ENCODE measurements at regions not wholly inside any gene's neighbourhood (a gene's known extent, or its start where the extent isn't known, plus 50 kb on each side); places are given as distances from the start of the nearest gene placed in this dataset.

DNA sequence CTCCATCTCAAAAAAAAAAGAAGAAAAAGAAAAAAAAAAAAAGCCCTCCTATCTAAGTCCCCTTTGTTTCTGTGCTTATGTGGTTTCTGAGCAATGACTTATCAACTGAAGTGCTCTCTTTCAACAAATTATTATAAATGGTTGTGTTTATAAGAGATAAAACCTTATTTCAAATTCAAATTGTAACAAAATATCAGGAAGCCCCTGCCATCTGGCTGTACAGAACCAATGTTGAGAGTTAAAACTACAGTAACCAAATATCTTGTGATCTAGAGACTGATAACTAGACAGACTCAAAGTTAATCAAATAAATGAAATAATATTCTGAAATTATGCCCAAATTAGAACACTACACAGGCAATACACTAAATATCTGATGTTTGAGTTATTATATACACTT is 143.0 kb upstream of the CPNE8 start:
- H3K4me1 Mint-ChIP-seq, result no peaks in the 10 kb centered on the region
- no peak for ATAC-seq (ENCODE audit: low read depth)
- no peaks in the 10 kb centered on the region for H3K9me3 Mint-ChIP-seq

DNA sequence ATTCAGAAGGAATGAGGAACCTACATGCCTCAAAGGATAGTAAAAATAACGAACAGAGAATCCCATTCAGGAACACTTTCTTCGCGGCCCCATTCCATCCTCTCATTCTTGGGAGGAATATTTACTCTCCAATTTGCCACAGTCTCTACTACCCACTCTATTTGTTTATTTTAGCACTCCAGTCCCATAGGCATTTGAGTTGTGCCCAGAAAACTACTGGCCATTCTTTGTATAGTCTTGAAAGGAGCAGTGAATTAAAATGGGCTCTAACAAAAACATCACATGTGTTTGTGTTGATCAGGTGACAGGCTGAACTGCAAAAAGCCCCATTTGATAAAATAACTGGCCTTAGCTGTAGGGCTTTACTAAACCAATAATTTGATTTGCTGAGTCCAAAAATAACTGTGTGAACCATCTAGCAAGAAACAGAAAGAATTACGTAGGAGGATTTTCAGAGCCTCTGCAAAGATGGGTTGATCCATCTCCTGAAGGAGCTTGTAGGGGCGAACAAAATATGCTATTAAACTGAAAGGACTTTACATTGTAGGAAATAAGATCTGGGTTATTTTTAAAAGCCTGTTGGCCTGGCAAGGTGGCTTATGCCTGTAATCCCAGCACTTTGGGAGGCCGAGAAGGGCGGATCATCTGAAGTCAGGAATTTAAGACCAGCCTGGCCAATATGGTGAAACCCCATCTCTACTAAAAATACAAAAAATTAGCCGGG is 142.3 kb upstream of the CPNE8 start:
- no peak for DNase-seq
- ATAC-seq (ENCODE audit: low read depth), result no peak
- no peak overlapping the region for H3K4me3 Mint-ChIP-seq

More for the DNA sequence above, 143.0 kb upstream of the CPNE8 start:
- POLR2A ChIA-PET, result no interaction called here
- DNase-seq, result no peak
- H3K4me3 Mint-ChIP-seq, result no peak overlapping the region
- H3K27ac Mint-ChIP-seq, result no peak overlapping the region
- no peaks in the 10 kb centered on the region for H3K27me3 Mint-ChIP-seq
- H3K36me3 Mint-ChIP-seq, result no peaks in the 10 kb centered on the region

GRCh38 chr12:39044754-39045153 is 139.4 kb upstream of the CPNE8 start:
- POLR2A ChIA-PET, result no interaction called here
- H3K4me1 Mint-ChIP-seq, result no peaks in the 10 kb centered on the region
- H3K9me3 Mint-ChIP-seq, result no peaks in the 10 kb centered on the region
- no peak overlapping the region for H3K27ac Mint-ChIP-seq
- ATAC-seq (ENCODE audit: low read depth), result no peak
- no peaks in the 10 kb centered on the region for H3K36me3 Mint-ChIP-seq
- DNase-seq, result no peak
- H3K4me3 Mint-ChIP-seq, result no peak overlapping the region
- no peaks in the 10 kb centered on the region for H3K27me3 Mint-ChIP-seq

More for the DNA sequence above, 142.3 kb upstream of the CPNE8 start:
- Mint-ChIP-seq H3K27me3 (no peaks in the 10 kb centered on the region), H3K27ac (no peak overlapping the region), H3K36me3 (no peaks in the 10 kb centered on the region), H3K4me1 (no peaks in the 10 kb centered on the region), H3K9me3 (no peaks in the 10 kb centered on the region)
- POLR2A ChIA-PET, result no interaction called here

- Mint-ChIP-seq H3K4me1 (no peaks in the 10 kb centered on the region), H3K9me3 (no peaks in the 10 kb centered on the region), H3K27me3 (no peaks in the 10 kb centered on the region), H3K27ac (no peak overlapping the region), H3K4me3 (no peak overlapping the region), H3K36me3 (no peaks in the 10 kb centered on the region)
- POLR2A ChIA-PET, result no interaction called here
- no peak for DNase-seq
- no peak for ATAC-seq (ENCODE audit: low read depth)
Observed at GRCh38 chr12:39043424-39043822, 138.0 kb upstream of the CPNE8 start.

DNA sequence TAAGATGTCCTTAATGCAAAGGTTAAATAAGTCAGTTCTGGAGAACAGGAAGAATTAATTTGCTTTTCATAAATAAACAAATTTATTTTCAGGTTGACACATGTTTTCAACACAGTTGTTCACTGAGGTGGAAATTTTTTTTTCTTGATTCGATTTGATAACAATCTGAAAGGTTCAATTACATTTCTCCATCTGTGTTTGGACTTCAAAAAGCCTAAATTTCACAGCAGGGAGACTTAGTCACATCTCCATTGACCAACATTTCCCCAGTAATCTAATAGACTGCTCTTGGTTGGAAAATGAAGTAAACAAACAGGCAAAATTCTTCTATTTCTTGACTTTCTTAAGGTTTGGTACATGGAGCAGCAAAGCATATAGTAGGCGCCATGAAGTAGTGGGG is 134.9 kb upstream of the CPNE8 start:
- Mint-ChIP-seq H3K9me3 (no peaks in the 10 kb centered on the region), H3K4me1 (no peaks in the 10 kb centered on the region), H3K27ac (no peak overlapping the region), H3K27me3 (no peaks in the 10 kb centered on the region), H3K36me3 (no peaks in the 10 kb centered on the region), H3K4me3 (no peak overlapping the region)
- no peak for DNase-seq
- POLR2A ChIA-PET, result no interaction called here
- ATAC-seq (ENCODE audit: low read depth), result no peak

DNA sequence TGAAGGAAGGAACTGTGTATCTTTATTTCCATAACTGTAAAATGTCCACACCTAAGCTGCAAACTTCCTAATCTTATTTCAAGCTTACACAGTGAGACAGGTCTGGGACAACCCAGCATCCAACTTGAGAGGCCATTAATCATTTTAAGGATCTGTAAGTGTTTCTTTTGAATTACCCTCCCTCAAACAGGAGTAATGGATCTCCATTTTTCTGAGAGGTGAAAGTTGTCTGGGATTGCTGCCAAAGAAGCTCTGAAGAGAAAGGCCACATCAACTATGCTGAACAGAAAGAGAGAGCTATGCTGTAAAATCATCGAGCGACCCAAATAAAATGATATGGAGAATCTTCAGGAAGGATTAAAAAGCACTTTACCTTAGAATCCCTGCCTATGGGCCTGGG is 131.7 kb upstream of the CPNE8 start:
- Mint-ChIP-seq H3K9me3 (no peaks in the 10 kb centered on the region), H3K4me1 (no peaks in the 10 kb centered on the region), H3K27me3 (no peaks in the 10 kb centered on the region), H3K27ac (no peak overlapping the region), H3K36me3 (no peaks in the 10 kb centered on the region), H3K4me3 (no peak overlapping the region)
- no peak for ATAC-seq (ENCODE audit: low read depth)
- no peak for DNase-seq
- POLR2A ChIA-PET, result no interaction called here

GRCh38 chr12:39036105-39036504 is 130.7 kb upstream of the CPNE8 start:
- no peak overlapping the region for H3K27ac Mint-ChIP-seq

GRCh38 chr12:39033782-39034181 is 128.4 kb upstream of the CPNE8 start:
- Mint-ChIP-seq H3K4me3 (no peak overlapping the region), H3K27ac (no peak overlapping the region), H3K9me3 (no peaks in the 10 kb centered on the region), H3K27me3 (no peaks in the 10 kb centered on the region), H3K4me1 (no peaks in the 10 kb centered on the region), H3K36me3 (no peaks in the 10 kb centered on the region)
- ATAC-seq (ENCODE audit: low read depth), result no peak
- POLR2A ChIA-PET, result no interaction called here
- no peak for DNase-seq

More at GRCh38 chr12:39036105-39036504, 130.7 kb upstream of the CPNE8 start:
- ATAC-seq (ENCODE audit: low read depth), result no peak
- H3K4me1 Mint-ChIP-seq, result no peaks in the 10 kb centered on the region
- POLR2A ChIA-PET, result no interaction called here
- H3K4me3 Mint-ChIP-seq, result no peak overlapping the region
- H3K36me3 Mint-ChIP-seq, result no peaks in the 10 kb centered on the region
- no peaks in the 10 kb centered on the region for H3K9me3 Mint-ChIP-seq
- no peaks in the 10 kb centered on the region for H3K27me3 Mint-ChIP-seq
- DNase-seq, result no peak

- H3K4me3 Mint-ChIP-seq, result no peak overlapping the region
- DNase-seq (no peak), ATAC-seq (ENCODE audit: low read depth) (no peak)
- no peaks in the 10 kb centered on the region for H3K9me3 Mint-ChIP-seq
- no peaks in the 10 kb centered on the region for H3K27me3 Mint-ChIP-seq
- H3K36me3 Mint-ChIP-seq, result no peaks in the 10 kb centered on the region
- no peak overlapping the region for H3K27ac Mint-ChIP-seq
- H3K4me1 Mint-ChIP-seq, result no peaks in the 10 kb centered on the region
- POLR2A ChIA-PET, result no interaction called here
Observed at GRCh38 chr12:39032448-39032847, 127.1 kb upstream of the CPNE8 start.

DNA sequence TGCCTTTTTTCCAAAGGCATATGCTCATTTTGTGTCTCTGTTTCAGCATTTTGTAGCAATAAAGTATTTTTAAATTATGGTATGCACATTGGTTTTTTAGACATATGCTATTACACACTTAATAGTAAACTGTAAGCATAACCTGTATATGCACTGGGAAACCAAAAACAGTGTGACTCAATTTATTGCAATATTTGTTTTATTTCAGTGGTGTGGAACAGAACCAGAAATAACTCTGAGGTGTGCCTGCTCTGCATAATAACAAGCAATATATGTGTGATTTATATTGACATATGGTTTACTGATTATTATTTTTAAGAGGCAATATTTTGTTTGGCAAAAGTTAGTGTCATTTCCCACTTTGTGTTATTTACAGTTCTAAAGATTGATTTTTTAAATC is 126.6 kb upstream of the CPNE8 start:
- H3K4me1 Mint-ChIP-seq, result no peaks in the 10 kb centered on the region
- H3K4me3 Mint-ChIP-seq, result no peak overlapping the region
- POLR2A ChIA-PET, result no interaction called here

GRCh38 chr12:39028382-39028781 is 123.0 kb upstream of the CPNE8 start:
- no peaks in the 10 kb centered on the region for H3K36me3 Mint-ChIP-seq
- H3K4me3 Mint-ChIP-seq, result no peak overlapping the region
- POLR2A ChIA-PET, result no interaction called here
- H3K27ac Mint-ChIP-seq, result no peak overlapping the region
- no peaks in the 10 kb centered on the region for H3K27me3 Mint-ChIP-seq
- no peak for DNase-seq
- H3K9me3 Mint-ChIP-seq, result no peaks in the 10 kb centered on the region
- no peak for ATAC-seq (ENCODE audit: low read depth)
- H3K4me1 Mint-ChIP-seq, result no peaks in the 10 kb centered on the region

More for the DNA sequence above, 126.6 kb upstream of the CPNE8 start:
- H3K27ac Mint-ChIP-seq, result no peak overlapping the region
- no peaks in the 10 kb centered on the region for H3K27me3 Mint-ChIP-seq
- no peaks in the 10 kb centered on the region for H3K9me3 Mint-ChIP-seq
- DNase-seq (no peak), ATAC-seq (ENCODE audit: low read depth) (no peak)
- H3K36me3 Mint-ChIP-seq, result no peaks in the 10 kb centered on the region

GRCh38 chr12:39012870-39013269 is 107.5 kb upstream of the CPNE8 start:
- POLR2A ChIA-PET, result no interaction called here
- no peaks in the 10 kb centered on the region for H3K27me3 Mint-ChIP-seq
- ATAC-seq (ENCODE audit: low read depth), result no peak
- no peaks in the 10 kb centered on the region for H3K9me3 Mint-ChIP-seq
- no peak overlapping the region for H3K27ac Mint-ChIP-seq
- H3K4me1 Mint-ChIP-seq, result no peaks in the 10 kb centered on the region
- DNase-seq, result no peak
- H3K36me3 Mint-ChIP-seq, result no peaks in the 10 kb centered on the region
- no peak overlapping the region for H3K4me3 Mint-ChIP-seq

DNA sequence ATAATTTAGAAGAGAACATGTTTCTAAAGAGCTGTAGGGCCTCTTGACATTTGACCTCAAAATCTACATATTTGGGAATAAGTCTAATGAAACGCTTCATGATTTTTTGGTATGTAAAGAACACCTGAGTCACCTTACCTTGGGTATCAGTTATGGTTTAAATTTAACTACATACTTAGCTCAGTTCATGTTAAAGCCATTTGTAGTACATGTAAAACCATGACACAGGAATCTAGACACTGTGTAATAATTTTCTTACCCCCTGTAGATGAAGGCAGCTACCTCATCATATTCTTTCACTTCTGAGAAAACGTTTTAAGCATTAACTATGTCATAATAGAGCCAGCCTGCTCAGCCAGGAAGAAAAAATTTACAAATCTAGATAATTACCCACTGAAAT is 105.8 kb upstream of the CPNE8 start:
- Mint-ChIP-seq H3K27ac (no peak overlapping the region), H3K36me3 (no peaks in the 10 kb centered on the region), H3K27me3 (no peaks in the 10 kb centered on the region), H3K4me1 (no peaks in the 10 kb centered on the region), H3K4me3 (no peak overlapping the region), H3K9me3 (no peaks in the 10 kb centered on the region)
- DNase-seq, result no peak
- POLR2A ChIA-PET, result no interaction called here
- ATAC-seq (ENCODE audit: low read depth), result no peak

- Mint-ChIP-seq H3K9me3 (no peaks in the 10 kb centered on the region), H3K4me3 (no peak overlapping the region), H3K27ac (no peak overlapping the region), H3K36me3 (no peaks in the 10 kb centered on the region), H3K27me3 (no peaks in the 10 kb centered on the region), H3K4me1 (no peaks in the 10 kb centered on the region)
- DNase-seq (no peak), ATAC-seq (ENCODE audit: low read depth) (no peak)
- POLR2A ChIA-PET, result no interaction called here
Observed at GRCh38 chr12:39010406-39010805, 105.0 kb upstream of the CPNE8 start.

DNA sequence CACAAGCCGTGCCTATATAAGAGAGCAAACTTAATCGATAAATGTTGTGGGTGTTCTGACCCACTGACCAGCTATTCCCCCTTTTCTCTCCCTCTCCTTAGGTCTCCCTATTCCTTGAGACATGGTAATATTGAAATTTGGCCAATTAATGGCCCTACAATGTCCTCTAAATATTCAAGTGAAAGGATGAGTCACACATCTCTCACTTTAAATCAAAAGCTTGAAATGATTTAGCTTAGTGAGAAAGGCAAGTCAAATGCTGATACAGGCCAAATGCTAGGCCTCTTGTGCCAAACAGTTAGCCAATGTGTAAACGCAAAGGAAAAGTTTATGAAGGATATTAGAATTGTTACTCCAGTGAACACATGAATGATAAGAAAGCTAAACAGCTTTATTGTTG is 102.2 kb upstream of the CPNE8 start:
- POLR2A ChIA-PET, result no interaction called here
- Mint-ChIP-seq H3K4me1 (no peaks in the 10 kb centered on the region), H3K4me3 (no peak overlapping the region), H3K27me3 (no peaks in the 10 kb centered on the region), H3K36me3 (no peaks in the 10 kb centered on the region), H3K9me3 (no peaks in the 10 kb centered on the region), H3K27ac (no peak overlapping the region)
- no peak for ATAC-seq (ENCODE audit: low read depth)
- DNase-seq, result no peak

Data from activated naive CD8-positive, alpha-beta T cell treated with anti-CD3 and anti-CD28 coated beads, Interleukin-2, amount 10 ng/mL, durations not matched to agents 7 days and 5 days (primary cell).